ENCODE measurements at regions not wholly inside any gene's neighbourhood (a gene's known extent, or its start where the extent isn't known, plus 50 kb on each side); places are given as distances from the start of the nearest gene placed in this dataset.

DNA sequence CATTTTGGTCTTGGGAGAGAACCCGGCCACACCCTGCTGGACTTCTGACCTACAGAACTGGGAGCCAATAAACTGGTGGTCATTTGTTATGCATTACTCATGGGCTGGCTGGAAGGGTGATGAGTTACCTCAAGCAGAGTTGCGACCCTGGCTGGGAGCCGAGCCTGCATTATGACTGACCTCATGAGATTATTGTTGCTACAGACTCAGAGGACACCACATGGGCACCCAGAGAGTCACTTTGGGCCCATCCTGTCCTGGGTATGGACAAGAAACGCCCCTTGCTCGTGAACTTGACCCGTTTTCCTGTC, 531.7 kb downstream of the TBC1D22A start:
- no peak for DNase-seq (ENCODE audit: low spot score)
- intact Hi-C loops (cut with DNase I) = no loop called here

DNA sequence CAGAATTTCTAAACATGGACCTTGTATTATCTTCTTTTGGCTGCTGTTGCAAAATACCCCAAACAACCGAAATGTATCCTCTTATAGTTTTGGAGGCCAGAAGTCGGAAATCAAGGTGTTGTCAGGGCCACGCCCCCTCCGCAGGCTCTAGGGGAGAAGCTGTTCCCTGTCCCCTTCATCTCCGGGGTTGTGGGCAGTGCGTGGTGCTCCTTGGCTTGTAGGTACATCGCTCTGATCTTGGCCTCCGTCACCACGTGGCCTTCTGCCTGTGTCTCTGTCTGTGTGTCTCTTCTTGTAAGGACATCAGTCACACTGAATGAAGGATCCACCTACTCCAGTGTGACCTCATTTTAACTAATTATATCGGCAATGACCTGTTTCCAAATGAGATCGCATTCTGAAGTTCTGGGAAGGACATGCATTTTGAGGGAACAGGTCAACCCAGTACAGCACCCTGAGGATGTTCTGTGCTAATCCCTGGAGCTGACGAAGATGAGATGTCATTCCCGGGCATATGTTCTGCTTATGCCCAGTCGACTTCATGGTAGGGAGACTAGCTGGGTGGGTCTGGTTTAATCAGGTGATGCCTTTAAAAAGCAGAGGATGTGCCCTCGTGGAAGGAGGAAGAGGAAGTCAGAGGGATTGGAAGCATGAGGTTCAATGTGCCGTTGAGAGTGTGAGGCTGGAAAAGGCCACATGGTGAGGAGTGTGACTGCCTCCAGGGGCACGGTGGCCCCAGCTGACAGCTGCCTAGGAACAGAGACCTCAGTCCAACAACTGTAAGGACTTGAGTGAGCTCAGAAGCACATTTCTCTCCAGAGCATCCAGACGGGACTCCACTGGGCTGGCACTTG, 531.1 kb downstream of the TBC1D22A start:
- no peak for DNase-seq (ENCODE audit: low spot score)
- intact Hi-C loops (cut with DNase I) = no loop called here

DNA sequence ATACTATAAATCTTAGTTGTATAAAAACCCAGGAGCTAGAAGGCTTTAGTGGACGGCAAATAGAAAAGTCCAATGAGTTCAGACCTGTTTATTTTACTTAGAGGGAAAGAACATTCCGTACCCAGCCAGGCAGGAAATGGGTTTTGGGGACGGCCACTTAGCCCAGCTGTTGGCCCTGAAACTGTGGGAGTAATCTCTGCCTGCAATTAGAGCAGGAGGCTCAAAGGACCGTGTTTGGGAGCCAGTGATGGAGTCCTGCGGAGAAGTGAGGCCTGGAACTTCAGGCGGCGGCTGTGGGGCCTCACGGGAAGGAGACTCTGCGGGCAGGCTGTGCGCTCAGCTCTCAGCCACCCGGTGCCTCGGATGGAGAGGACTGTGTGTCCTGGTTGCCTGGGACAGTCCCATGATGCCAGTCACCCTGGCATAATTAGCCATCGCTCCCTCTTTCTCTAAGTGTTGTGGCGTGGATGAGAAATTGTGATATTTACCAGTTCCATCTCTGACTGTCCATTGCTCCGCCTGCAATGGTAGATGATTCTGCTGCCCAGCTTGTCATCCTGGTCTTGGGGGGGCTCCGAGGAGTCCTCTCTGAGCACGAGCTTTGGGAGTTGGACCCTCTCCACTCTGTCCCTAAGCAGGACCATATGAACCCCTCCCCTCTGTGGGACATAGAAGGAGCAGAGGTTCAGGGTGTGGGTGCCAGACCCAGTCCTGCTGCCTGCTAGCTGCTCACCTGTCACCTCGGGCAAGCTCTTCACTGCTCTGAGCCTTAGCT, 530.3 kb downstream of the TBC1D22A start:
- intact Hi-C loops (cut with DNase I) = no loop called here
- DNase-seq (ENCODE audit: low spot score) = peak; percentile 72

- no peak for DNase-seq (ENCODE audit: low spot score)
- intact Hi-C loops (cut with DNase I) = no loop called here
Observed at GRCh38 chr22:47291565-47292495, 529.4 kb downstream of the TBC1D22A start.

- no peak for DNase-seq (ENCODE audit: low spot score)
- intact Hi-C loops (cut with DNase I) = no loop called here
Observed at GRCh38 chr22:47290706-47291430, 528.4 kb downstream of the TBC1D22A start.

GRCh38 chr22:47289336-47289985, 527.0 kb downstream of the TBC1D22A start:
- intact Hi-C loops (cut with DNase I) = loop anchor here in 1 of 2 donors (10.0 kb wide), 1 partner anchor 1895 kb away; no protein-coding TSS in a partner anchor
- DNase-seq (ENCODE audit: low spot score) = no peak

DNA sequence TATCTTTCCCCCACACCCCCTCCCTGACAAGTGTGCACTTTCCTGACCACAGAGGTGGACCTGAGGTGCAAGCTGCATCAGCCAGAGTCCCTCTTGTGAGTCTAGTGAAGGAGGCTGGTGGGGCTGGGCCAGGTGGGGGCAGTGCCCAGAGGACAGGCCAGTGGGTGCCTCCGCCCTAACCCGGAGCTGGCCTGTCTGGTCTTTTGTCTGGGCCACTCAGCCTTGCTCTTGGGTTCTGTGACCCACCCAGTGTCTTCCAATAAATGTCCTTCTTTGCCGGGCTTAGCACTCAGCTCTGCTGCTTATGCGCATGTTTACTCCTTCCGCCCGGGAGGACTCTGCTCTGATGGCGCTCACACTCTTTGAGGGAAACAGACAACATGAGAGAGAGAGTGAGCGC, 526.2 kb downstream of the TBC1D22A start:
- no peak for DNase-seq (ENCODE audit: low spot score)
- intact Hi-C loops (cut with DNase I) = loop anchor here in 1 of 2 donors (10.0 kb wide), 1 partner anchor 1896 kb away; no protein-coding TSS in a partner anchor

GRCh38 chr22:47287516-47287915, 525.1 kb downstream of the TBC1D22A start:
- intact Hi-C loops (cut with DNase I) = loop anchor here in 1 of 2 donors (10.0 kb wide), 1 partner anchor 1897 kb away; no protein-coding TSS in a partner anchor
- no peak for DNase-seq (ENCODE audit: low spot score)

DNA sequence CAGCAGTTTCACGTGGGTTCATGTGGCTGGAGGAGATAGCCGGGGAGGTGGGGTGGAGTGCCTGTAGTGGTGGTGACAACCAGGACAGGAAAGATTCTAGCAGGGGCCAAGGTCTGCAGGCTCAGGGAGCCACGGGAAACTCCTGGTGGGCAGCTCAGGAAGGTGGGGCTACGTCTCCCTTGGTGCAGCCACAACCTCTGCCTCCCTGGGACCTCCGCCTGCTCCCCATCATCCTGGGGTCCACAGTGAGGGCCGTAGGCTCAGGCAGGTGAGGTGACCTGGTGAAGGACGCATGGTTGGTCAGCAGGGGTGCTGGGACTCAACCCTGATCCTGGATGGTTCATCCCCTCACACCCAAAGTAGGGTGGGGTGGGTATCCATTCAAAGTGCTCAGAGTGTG, 524.1 kb downstream of the TBC1D22A start:
- no peak for DNase-seq (ENCODE audit: low spot score)
- intact Hi-C loops (cut with DNase I) = loop anchor here in 1 of 2 donors (10.0 kb wide), 1 partner anchor 1898 kb away; no protein-coding TSS in a partner anchor

DNA sequence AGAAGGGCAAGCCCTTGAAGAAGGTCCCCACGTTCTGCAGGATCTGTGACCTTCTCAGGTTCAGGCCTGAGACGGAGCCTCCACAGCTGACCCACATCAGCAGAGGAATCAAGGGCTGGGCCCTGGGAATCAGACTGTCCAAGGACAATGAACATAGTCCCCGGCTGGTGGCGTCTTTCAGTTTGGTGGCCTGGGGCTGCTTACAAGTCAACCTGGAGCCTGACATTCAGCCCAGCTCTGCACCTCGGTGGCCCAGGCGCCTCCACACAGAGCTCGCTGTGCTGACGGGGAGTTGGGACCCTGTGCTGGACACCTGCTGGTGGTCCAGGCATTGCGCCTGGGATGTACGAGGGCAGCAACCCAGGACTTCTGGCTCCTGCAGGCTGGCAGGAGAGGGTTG, 523.5 kb downstream of the TBC1D22A start:
- DNase-seq (ENCODE audit: low spot score) = no peak
- intact Hi-C loops (cut with DNase I) = loop anchor here in 1 of 2 donors (10.0 kb wide), 1 partner anchor 1899 kb away; no protein-coding TSS in a partner anchor

GRCh38 chr22:47284822-47285221, 522.4 kb downstream of the TBC1D22A start:
- DNase-seq (ENCODE audit: low spot score) = no peak
- intact Hi-C loops (cut with DNase I) = loop anchor here in 1 of 2 donors (10.0 kb wide), 1 partner anchor 1900 kb away; no protein-coding TSS in a partner anchor

DNA sequence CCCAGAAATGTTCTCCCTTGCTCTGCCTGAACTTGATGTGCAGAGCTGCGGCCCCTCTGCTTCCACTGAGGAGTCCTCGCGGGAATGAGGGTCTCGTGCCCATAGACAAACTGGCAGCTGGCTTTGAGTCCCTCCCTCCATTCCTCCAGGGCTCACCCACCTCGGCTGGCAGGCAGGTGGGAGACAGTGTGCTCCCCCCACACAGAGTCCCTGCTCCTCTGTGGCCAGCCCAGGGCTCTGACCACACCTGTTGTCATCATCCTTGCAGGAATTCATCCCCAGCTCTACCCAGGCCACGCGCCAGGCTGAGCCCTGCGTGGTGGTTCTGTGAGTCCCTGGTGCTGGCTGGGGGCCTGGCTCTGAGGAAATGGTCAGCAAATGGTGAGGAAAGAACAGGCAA, 521.9 kb downstream of the TBC1D22A start:
- intact Hi-C loops (cut with DNase I) = loop anchor here in 1 of 2 donors (10.0 kb wide), 1 partner anchor 1900 kb away; no protein-coding TSS in a partner anchor
- no peak for DNase-seq (ENCODE audit: low spot score)

DNA sequence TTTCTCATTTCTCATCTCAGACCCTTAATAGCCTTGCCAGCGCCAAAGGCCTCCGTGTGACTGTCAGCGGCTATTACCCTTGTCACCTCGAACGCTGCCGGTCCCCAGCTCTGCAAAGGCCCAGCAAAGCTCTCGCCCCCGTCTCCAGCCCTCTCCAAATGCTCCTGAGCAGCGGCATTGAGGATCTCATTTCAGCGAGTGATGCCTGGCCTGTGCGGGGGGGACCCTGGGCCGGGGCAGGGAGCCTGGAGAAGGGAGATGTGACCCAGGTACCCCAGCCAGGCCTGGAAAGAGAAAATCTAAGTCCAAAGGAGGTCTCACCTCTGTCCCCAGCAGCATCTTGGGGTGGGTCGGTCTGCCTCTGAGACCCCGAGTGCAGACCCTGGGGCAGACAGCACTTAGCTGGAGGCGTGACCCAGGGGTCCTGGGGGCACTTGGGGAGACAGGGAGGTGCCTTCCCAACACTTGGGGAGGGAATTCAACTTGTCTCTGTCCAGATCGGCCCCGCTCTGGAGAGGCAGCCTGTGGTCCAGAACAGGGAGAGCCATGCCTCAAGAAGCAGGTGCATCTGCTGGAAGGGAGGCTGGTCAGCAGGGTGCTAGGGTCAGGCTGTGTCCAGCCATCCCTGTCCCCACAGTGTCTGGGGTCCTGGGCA, 521.3 kb downstream of the TBC1D22A start:
- peak; percentile 61 for DNase-seq (ENCODE audit: low spot score)
- intact Hi-C loops (cut with DNase I) = loop anchor here in 1 of 2 donors (10.0 kb wide), 1 partner anchor 1901 kb away; no protein-coding TSS in a partner anchor

- DNase-seq (ENCODE audit: low spot score) = peak; percentile 70
- intact Hi-C loops (cut with DNase I) = loop anchor here in 1 of 2 donors (10.0 kb wide), 1 partner anchor 1902 kb away; no protein-coding TSS in a partner anchor
Observed at GRCh38 chr22:47282851-47283250, 520.4 kb downstream of the TBC1D22A start.

GRCh38 chr22:47282366-47282765, 519.9 kb downstream of the TBC1D22A start:
- peak; percentile 58 for DNase-seq (ENCODE audit: low spot score)
- intact Hi-C loops (cut with DNase I) = loop anchor here in 1 of 2 donors (10.0 kb wide), 1 partner anchor 1902 kb away; no protein-coding TSS in a partner anchor

DNA sequence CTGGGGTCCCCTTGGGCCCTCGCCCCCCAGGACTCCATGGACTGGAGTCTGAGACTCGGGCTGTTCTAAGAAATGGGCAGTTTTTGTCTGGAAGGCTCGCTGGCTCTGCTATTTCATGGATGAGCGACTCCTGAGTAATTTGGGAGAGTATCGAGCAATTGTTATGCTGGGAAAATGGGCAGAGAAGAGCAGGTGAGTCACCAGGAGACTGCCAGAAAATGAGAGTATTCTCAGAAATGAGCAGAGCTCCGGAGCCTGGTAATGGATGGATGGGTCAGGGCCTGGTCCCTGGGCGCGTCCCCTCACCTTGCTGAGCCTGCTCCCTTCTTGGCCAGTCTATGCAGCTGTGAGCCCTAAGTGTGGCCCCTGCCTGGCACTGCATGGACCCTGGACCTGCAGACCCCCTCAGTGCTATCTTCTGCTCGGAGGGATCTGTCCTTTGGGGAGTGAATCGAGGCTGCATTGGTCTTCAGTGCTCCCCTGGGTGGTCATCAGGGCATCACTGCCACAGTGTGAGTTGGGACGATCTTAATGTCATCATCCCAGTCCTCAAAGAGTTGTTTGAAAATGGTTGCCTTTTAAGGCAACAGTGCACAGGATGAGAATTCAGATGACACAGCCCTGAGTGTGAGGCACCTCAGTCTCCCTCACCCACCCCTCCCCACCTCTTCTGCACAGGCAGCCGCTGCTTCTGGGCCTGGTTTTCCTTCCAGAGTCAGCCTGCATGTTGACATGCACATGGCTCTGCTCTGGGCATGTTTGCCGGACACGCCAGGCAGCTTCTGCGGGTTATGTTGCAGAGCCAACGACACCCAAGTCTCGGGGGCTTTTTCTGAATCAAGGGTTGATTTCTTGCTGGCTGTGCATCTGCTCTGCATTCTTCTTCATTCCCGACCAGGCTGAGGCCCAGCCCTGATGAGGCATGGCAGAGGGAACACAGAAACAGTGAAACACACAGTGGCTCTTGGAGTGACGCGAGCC, 519.0 kb downstream of the TBC1D22A start:
- intact Hi-C loops (cut with DNase I) = loop anchor here in 1 of 2 donors (10.0 kb wide), 1 partner anchor 1903 kb away; no protein-coding TSS in a partner anchor
- peak; percentile 56 for DNase-seq (ENCODE audit: low spot score)
